ENCODE measurements at regions not wholly inside any gene's neighbourhood (a gene's known extent, or its start where the extent isn't known, plus 50 kb on each side); places are given as distances from the start of the nearest gene placed in this dataset.

DNA sequence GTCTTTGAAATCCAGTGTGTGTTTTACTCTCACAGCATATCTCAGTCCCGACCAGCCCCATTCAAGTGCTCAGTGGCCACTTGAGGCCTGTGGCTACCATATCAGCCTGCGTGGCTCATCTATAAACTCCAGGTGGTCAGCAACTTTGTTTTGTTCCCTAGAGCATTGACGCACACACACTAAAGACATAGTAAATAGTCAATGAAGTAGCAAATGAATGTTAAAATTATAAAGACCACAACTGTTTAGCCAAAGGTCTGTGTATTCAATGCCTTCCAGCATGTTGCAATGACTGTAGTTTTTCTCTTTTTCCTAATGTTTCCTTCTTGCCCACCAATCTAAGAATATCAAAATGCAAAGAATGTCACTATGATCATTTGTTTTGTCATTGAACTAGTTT lies 238.2 kb upstream of the ZNF217 start:
- no peak for DNase-seq
- Mint-ChIP-seq H3K4me1 (peaks cover 84% of the 10 kb centered on the region), H3K36me3 (peaks cover 19% of the 10 kb centered on the region), H3K9me3 (peaks cover 22% of the 10 kb centered on the region), H3K27me3 (no peaks in the 10 kb centered on the region), H3K4me3 (no peak overlapping the region), H3K27ac (no peak overlapping the region)
- CTCF ChIA-PET, result interaction anchor here (1.5 kb wide), 1 partner anchor 232 kb away, joined by 3 read pairs; no protein-coding TSS in a partner anchor

DNA sequence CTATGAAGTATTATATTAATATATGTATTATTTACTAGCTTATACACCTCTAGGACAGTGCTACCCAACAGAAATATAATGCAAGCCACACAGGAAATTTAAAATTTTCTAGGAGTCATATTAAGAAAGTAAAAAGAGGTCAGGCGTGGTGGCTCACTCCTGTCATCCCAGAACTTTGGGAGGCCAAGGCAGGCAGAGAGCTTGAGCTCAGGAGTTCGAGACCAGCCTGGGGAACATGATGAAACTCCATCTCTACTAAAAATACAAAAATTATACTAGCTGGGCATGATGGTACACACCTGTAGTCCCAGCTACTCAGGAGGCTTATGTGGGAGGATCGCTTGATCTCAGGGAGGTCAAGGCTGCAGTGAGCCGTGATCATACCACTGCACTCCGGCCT lies 237.6 kb upstream of the ZNF217 start:
- Mint-ChIP-seq H3K9me3 (peaks cover 22% of the 10 kb centered on the region), H3K27me3 (no peaks in the 10 kb centered on the region), H3K27ac (no peak overlapping the region), H3K36me3 (peaks cover 19% of the 10 kb centered on the region), H3K4me3 (no peak overlapping the region), H3K4me1 (peaks cover 86% of the 10 kb centered on the region)
- DNase-seq, result no peak
- CTCF ChIA-PET, result interaction anchor here (1.3 to 1.7 kb wide), 3 partner anchors 9 to 84 kb away, joined by 3 to 5 read pairs (median 3); no protein-coding TSS in a partner anchor

DNA sequence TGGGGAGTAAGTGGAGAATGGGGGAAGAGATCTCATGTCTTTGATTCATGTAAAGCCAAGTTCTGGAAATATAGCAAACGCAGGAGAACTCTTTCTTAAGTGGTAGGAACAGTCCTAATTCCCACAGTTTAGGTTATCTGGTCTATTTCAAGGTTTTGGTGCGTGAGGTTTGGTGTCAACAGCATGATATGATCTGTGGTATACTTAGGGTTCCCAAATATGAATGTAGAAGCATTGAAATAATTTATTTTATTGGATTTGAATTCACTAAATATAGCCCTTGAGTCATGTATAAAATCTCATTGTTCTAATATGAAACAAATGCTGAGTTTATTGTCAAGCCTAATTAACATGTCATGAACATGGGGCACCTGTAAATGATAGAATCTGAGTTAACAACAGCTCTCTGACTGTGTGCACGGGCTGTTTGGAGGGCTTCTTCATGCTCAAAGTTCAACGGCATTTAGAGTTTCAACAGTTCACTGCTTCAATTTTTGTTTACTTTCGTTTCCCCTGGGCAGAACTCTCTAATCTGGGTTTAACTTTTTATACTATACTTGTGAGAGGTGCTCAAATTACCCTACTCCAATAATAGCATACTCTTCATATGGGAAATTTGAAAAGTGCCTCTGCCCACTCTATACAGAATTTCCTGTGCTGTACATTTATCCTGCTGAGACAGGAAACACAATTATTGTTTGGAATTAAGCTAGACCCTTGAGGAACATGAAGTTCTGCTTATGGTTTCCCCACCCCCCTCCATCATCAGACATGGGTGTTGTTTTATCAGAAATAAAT lies 236.3 kb upstream of the ZNF217 start:
- Mint-ChIP-seq H3K4me3 (peak overlapping the region; percentile 74), H3K9me3 (peaks cover 18% of the 10 kb centered on the region), H3K27ac (peak overlapping the region; percentile 91), H3K27me3 (no peaks in the 10 kb centered on the region), H3K36me3 (peaks cover 14% of the 10 kb centered on the region), H3K4me1 (peaks cover 81% of the 10 kb centered on the region)
- CTCF ChIA-PET, result interaction anchor here (0.9 to 1.7 kb wide), 6 partner anchors 10 to 110 kb away, joined by 3 to 5 read pairs (median 3); no protein-coding TSS in a partner anchor
- DNase-seq, result peak; percentile 33

DNA sequence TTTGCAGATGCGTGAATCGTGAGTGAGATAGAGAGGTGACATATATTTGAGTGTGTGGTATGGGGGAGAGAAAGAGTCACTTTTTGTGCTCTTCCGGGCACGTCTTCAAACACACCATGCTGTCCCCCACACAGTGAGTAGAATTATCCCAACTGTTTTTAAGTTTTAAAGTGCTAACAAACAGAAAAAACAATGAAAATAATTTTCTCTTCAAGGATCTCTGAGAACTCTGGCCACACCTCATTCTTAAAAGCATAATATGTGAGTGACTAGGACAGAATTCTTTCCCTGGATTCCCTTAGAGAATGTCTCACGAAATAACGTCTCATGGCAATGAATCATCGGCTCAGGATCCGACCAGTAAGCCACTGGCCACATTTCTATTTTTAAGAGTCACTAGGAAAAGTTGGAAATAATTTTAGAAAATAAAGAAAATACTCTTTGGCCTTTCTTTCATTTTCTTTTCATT lies 235.7 kb upstream of the ZNF217 start:
- peak overlapping the region; percentile 91 for H3K27ac Mint-ChIP-seq
- no peak for DNase-seq
- peak overlapping the region; percentile 74 for H3K4me3 Mint-ChIP-seq
- peaks cover 74% of the 10 kb centered on the region for H3K4me1 Mint-ChIP-seq
- H3K9me3 Mint-ChIP-seq, result peaks cover 18% of the 10 kb centered on the region
- CTCF ChIA-PET, result interaction anchor here (1.3 kb wide), 1 partner anchor 110 kb away, joined by 3 read pairs; no protein-coding TSS in a partner anchor
- no peaks in the 10 kb centered on the region for H3K27me3 Mint-ChIP-seq
- H3K36me3 Mint-ChIP-seq, result peaks cover 14% of the 10 kb centered on the region

DNA sequence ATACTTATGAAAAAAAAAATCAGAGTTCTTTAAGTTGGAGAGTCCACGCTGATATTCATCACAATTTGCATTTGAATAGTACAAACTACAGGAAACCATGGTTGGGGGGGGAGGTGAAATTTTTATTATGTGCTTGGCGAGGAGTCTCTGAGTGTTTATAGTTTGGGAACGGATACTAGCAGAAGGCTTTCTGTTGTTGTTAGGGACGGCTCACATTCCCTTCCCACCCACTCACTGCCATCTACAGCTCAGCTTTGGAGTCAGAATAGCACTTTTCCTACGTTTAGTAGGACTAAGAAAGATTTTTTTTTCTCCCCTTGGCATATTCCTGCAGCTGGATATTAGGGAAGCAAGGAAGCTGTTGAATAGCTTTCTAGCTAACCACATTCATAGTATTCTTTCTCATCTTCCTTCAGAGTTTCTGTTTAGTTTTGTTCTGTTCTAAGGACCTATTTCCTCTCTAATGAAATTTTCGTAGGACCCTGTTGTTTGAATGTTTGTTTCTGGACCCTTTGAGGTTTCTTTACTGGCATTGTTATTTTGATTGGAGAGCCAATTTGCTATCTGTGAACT lies 235.1 kb upstream of the ZNF217 start:
- peaks cover 18% of the 10 kb centered on the region for H3K9me3 Mint-ChIP-seq
- peak overlapping the region; percentile 74 for H3K4me3 Mint-ChIP-seq
- H3K27ac Mint-ChIP-seq, result peak overlapping the region; percentile 91
- H3K27me3 Mint-ChIP-seq, result no peaks in the 10 kb centered on the region
- peaks cover 69% of the 10 kb centered on the region for H3K4me1 Mint-ChIP-seq
- CTCF ChIA-PET, result no interaction called here
- no peak for DNase-seq
- peaks cover 13% of the 10 kb centered on the region for H3K36me3 Mint-ChIP-seq

DNA sequence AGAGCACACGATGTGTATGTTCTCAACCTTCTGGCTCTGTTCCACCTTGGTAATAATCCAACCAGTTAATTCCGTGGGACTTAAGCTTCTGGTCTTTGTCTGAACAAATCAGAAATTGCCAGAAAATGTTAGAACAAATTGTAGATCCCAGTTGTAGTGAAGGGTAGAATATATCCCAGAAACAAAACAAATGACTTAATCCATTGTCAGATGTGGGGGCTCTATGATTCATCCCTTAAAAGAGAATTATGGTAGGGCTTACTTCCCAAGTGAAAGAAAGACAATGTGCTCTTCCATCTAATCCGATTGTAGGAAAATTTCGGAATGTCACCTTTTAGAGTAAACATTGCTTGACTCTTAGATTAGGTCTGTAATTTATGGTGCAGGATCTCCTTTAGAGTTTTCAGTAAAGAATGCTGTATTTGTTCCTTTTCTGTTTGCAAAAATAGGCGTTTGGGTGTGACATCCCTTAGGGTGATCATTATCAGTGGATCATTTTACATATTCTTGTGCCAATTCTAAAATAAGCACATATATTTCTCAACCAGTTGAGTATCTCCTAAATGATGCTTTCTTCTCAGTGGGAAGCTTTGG lies 234.5 kb upstream of the ZNF217 start:
- peak overlapping the region; percentile 91 for H3K27ac Mint-ChIP-seq
- H3K4me1 Mint-ChIP-seq, result peaks cover 63% of the 10 kb centered on the region
- CTCF ChIA-PET, result no interaction called here
- DNase-seq, result no peak
- no peaks in the 10 kb centered on the region for H3K27me3 Mint-ChIP-seq
- peaks cover 12% of the 10 kb centered on the region for H3K9me3 Mint-ChIP-seq
- H3K36me3 Mint-ChIP-seq, result peaks cover 10% of the 10 kb centered on the region
- H3K4me3 Mint-ChIP-seq, result peak overlapping the region; percentile 74

DNA sequence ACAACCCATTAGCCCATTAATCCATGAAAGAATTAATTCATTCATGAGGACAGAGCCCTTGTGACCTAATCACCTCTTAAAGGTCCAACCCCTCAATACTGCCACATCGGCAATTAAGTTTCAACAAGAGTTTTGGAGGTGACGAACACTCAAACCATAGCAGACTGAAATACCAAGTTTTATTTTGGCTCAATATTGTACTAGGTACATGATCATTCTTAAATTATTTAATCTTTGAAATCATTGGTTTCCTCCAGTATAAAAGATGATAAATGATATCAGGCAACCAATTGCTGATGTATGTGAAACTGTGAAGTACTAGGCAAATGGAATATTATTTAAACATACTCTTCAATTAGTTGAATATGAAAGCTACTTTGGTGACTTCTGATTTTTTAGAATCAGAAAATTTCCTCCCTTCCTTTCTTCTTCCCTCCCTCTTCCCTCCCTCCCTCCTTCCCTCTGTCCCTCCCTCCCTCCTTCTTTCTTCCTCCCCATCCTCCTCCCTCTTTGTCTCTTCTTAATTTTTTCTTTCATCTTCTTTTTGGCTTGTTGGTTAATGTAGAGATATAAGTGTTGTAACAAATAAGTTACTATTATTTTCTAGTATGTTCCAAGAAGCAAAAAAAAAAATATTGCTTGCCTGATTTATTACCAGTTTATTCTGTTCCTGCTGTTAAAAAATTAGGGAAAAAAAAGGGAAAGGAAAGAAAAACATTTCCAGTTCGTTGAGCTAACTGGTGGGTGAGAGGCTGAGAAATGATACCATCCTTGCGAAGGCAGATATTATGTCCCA lies 233.9 kb upstream of the ZNF217 start:
- Mint-ChIP-seq H3K4me3 (no peak overlapping the region), H3K27me3 (no peaks in the 10 kb centered on the region), H3K27ac (no peak overlapping the region), H3K9me3 (peaks cover 6% of the 10 kb centered on the region), H3K36me3 (peaks cover 7% of the 10 kb centered on the region), H3K4me1 (peaks cover 60% of the 10 kb centered on the region)
- no peak for DNase-seq
- CTCF ChIA-PET, result interaction anchor here (1.0 kb wide), 1 partner anchor 89 kb away, joined by 3 read pairs; no protein-coding TSS in a partner anchor

DNA sequence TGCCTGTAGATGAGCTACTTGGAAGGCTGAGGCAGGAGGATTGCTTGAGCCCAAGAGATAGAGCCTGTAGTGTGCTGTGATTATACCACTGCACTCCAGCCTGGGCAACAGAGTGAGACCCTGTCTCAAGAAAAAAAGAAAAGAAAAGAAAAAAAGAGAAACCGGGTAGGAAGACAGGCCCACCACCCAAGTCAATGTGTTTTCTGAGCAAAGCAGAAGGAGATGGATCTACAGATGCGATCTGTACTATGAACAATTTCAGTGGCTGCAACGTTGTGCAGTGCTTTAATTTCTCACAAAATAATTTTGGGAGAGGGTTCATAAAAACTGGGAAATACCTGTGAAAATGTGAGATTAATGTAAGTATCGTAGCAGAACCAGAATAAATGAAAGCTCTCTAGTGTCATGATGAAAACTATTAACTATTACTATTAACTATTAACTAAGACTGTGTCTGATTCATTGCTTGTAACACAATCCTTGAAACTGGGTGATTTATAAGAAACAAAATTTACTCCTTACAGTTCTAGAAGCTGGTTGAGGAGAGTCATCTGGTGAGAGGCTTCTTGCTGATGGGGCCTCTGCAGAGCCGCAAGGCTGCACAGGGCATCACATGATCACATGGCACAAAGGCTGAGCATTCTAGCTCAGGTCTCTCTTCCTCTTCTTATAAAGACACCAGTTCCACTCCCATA lies 233.1 kb upstream of the ZNF217 start:
- CTCF ChIA-PET, result interaction anchor here (1.0 kb wide), 1 partner anchor 89 kb away, joined by 3 read pairs; no protein-coding TSS in a partner anchor
- H3K27me3 Mint-ChIP-seq, result no peaks in the 10 kb centered on the region
- DNase-seq, result no peak
- H3K9me3 Mint-ChIP-seq, result no peaks in the 10 kb centered on the region
- H3K4me3 Mint-ChIP-seq, result no peak overlapping the region
- peaks cover 54% of the 10 kb centered on the region for H3K4me1 Mint-ChIP-seq
- H3K27ac Mint-ChIP-seq, result peak overlapping the region; percentile 15
- H3K36me3 Mint-ChIP-seq, result no peaks in the 10 kb centered on the region

DNA sequence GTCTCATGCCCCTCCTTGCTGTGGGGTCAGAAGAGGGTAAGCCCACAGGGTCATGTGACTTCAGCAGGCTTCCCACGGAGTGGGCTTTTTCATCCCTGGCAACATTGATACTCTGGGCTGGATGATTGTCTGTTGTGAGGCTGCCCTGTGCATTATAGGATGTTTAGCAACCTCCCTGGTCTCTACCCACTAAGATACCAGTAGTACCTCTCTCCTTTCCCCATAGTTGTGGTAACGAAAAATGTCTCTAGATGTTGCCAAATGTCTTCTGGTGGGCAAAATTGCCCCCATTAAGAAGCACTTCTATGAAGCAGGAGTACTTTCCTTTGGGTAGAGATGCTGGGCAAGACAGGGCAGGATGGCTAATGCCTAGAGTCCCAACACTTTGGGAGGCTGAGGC lies 232.5 kb upstream of the ZNF217 start:
- Mint-ChIP-seq H3K4me3 (no peak overlapping the region), H3K9me3 (no peaks in the 10 kb centered on the region), H3K27me3 (no peaks in the 10 kb centered on the region), H3K36me3 (no peaks in the 10 kb centered on the region), H3K27ac (no peak overlapping the region), H3K4me1 (peaks cover 50% of the 10 kb centered on the region)
- CTCF ChIA-PET, result no interaction called here
- no peak for DNase-seq

DNA sequence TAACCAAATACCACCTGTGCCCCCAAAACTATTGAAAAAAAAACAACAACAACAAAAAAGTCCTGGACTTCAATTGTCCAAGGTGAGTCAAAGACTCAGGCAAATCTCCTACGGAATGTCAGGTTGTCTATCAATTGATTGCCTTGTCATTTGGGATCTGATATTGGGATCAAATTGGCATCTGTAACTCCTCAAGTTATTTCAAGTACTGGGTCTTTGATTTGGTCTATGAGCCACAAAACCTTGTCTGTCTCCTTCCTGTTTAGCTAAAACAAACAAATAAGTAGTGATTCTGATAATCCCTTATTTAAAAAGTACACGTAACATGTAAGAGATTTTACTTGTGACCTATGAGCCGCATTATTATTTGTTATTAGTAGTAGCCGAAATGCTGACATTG lies 231.6 kb upstream of the ZNF217 start:
- CTCF ChIA-PET, result no interaction called here
- Mint-ChIP-seq H3K4me1 (peaks cover 42% of the 10 kb centered on the region), H3K9me3 (no peaks in the 10 kb centered on the region), H3K27me3 (no peaks in the 10 kb centered on the region), H3K4me3 (no peak overlapping the region), H3K36me3 (no peaks in the 10 kb centered on the region), H3K27ac (no peak overlapping the region)
- DNase-seq, result no peak

DNA sequence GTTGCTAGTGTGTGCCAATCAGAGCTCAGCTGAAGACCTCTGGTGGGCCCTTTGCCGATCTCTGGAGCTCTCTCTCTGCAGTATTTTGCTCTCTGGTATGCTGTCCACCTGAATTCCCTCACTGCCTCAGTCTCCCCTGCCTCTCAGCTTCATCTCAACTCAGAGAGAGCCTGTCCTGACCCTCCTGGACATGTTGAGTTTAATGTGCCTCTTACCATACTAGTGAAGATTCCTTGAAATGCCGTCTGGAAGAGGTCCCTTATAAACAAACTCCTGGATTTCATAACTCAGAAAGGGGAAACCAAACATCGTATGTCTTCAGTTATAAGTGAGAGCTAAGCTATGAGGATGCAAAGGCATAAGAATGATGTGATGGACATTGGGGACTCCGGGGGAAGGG lies 231.1 kb upstream of the ZNF217 start:
- H3K9me3 Mint-ChIP-seq, result no peaks in the 10 kb centered on the region
- no peaks in the 10 kb centered on the region for H3K27me3 Mint-ChIP-seq
- H3K4me1 Mint-ChIP-seq, result peaks cover 37% of the 10 kb centered on the region
- H3K27ac Mint-ChIP-seq, result no peak overlapping the region
- no peak overlapping the region for H3K4me3 Mint-ChIP-seq
- H3K36me3 Mint-ChIP-seq, result no peaks in the 10 kb centered on the region
- CTCF ChIA-PET, result no interaction called here
- DNase-seq, result no peak

DNA sequence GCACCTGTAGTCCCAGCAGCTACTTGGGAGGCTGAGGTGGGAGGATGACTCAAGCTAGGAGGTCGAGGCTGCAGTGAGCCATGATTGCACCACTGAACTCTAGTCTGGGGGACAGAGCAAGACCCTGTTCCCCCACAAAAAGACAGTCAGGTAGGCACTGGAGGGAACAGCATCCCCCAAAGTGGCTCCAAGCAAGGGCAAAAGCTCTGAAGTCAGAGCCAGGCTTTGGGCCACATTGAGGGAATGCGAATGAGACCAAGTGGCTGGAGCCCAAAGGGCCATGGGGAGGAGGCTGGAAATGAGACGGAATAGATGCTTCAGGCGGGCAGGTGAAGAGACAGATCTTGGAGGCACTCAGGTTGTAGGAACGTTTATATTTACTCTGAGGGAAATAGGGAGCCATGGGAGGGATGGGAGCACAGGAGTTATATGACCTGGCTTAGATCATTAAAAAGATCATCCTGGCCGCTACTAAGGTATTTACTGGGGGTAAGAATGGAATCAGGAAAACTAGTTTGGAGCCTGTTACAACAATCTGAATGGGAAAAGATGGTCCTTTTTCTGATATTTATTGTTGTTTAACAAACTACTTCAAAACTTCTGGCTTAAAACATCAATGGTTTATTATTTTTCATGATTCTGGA lies 229.6 kb upstream of the ZNF217 start:
- CTCF ChIA-PET, result no interaction called here
- Mint-ChIP-seq H3K27ac (no peak overlapping the region), H3K27me3 (no peaks in the 10 kb centered on the region), H3K36me3 (peaks cover 5% of the 10 kb centered on the region), H3K4me1 (peaks cover 25% of the 10 kb centered on the region), H3K9me3 (peaks cover 7% of the 10 kb centered on the region), H3K4me3 (no peak overlapping the region)
- no peak for DNase-seq

DNA sequence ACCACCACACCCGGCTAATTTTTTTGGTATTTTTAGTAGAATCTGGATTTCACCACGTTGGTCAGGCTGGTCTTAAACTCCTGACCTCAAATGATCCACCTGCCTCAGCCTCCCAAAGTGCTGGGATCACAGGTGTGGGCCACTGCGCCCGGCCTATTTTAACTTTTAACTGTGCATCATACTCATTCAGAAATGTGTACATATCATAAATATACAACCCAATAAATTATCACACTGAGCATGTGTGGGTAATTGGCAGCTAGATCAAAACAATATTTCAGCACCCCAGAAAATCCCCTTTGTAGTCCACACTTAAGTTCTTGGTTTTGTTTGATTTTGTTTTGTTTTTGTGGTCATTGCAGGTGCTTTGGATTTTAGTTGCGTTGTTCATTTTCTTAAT lies 228.9 kb upstream of the ZNF217 start:
- peaks cover 7% of the 10 kb centered on the region for H3K36me3 Mint-ChIP-seq
- peaks cover 25% of the 10 kb centered on the region for H3K4me1 Mint-ChIP-seq
- CTCF ChIA-PET, result no interaction called here
- H3K9me3 Mint-ChIP-seq, result peaks cover 7% of the 10 kb centered on the region
- H3K27me3 Mint-ChIP-seq, result no peaks in the 10 kb centered on the region
- H3K4me3 Mint-ChIP-seq, result no peak overlapping the region
- DNase-seq, result no peak
- H3K27ac Mint-ChIP-seq, result no peak overlapping the region

Measured in activated naive CD4-positive, alpha-beta T cell treated with anti-CD3 and anti-CD28 coated beads, Interleukin-2, amount 10 ng/mL, durations not matched to agents 7 days and 5 days (primary cell).